ENCODE measurements at regions not wholly inside any gene's neighbourhood (a gene's known extent, or its start where the extent isn't known, plus 50 kb on each side); places are given as distances from the start of the nearest gene placed in this dataset.
"Not testable (repeated sequence)": the region's sequence is repeated elsewhere in the genome, so short reads cannot be mapped to it uniquely, and the experiment has no call there.

DNA sequence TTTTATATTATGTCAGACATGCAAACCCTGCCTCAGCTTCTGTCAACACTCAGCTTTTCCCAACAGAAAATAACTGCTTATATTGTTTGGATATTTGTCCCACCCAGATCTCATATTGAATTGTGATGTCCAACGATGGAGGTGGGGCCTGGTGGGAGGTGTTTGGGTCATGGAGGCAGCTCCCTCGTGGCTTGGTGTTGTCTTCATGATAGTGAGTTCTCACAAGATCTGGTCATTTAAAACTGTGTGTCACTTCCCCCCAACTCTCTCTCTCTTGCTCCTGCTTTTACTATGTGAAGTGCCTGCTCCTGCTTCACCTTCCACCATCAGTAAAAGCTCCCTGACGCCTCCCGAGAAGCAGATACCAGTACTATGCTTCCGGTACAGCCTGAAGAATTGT lies 85.8 kb upstream of the KCNMA1 start:
- Histone ChIP-seq H3K9ac (ENCODE audit: low read length) (no peak overlapping the region), H2AFZ (ENCODE audit: insufficient read depth, low read depth, low read length, poor library complexity, severe bottlenecking) (no peak overlapping the region), H3K9me3 (ENCODE audit: control extremely low read depth in 1 of 3, control insufficient read depth in 2 of 3, insufficient read depth in 1 of 3, low read length in 2 of 3) (peaks cover 0 to 8% (median 0%) of the 10 kb centered on the region in 3 donors), H3K27me3 (replicated peaks in 1 of 4; ENCODE audit: control extremely low read depth in 1 of 4, control insufficient read depth in 3 of 4, insufficient read depth in 4 of 4, low read length in 3 of 4) (no peaks in the 10 kb centered on the region), H3K4me3 (ENCODE audit: control extremely low read depth in 1 of 5, extremely low read depth in 1 of 5, insufficient read depth in 1 of 5, low read depth in 2 of 5, low read length in 4 of 5) (no peak overlapping the region), H3K27ac (ENCODE audit: low read length in 2 of 2) (no peak overlapping the region), H3K4me2 (replicated peaks; ENCODE audit: low read depth, low read length, poor library complexity, severe bottlenecking) (no peak overlapping the region), H3K4me1 (ENCODE audit: control insufficient read depth in 2 of 2, insufficient read depth in 2 of 2, low read length in 2 of 2) (no peaks in the 10 kb centered on the region), H3K36me3 (replicated peaks in 1 of 2; ENCODE audit: control extremely low read depth in 1 of 2, control insufficient read depth in 1 of 2, extremely low read depth in 1 of 2, insufficient read depth in 2 of 2, low read length in 1 of 2) (no peaks in the 10 kb centered on the region), H4K20me1 (ENCODE audit: control insufficient read depth, insufficient read depth, low read length, poor library complexity, severe bottlenecking) (no peaks in the 10 kb centered on the region), H3K79me2 (ENCODE audit: control insufficient read depth, insufficient read depth, low read length) (no peaks in the 10 kb centered on the region)
- TF ChIP-seq, protein P1, sequence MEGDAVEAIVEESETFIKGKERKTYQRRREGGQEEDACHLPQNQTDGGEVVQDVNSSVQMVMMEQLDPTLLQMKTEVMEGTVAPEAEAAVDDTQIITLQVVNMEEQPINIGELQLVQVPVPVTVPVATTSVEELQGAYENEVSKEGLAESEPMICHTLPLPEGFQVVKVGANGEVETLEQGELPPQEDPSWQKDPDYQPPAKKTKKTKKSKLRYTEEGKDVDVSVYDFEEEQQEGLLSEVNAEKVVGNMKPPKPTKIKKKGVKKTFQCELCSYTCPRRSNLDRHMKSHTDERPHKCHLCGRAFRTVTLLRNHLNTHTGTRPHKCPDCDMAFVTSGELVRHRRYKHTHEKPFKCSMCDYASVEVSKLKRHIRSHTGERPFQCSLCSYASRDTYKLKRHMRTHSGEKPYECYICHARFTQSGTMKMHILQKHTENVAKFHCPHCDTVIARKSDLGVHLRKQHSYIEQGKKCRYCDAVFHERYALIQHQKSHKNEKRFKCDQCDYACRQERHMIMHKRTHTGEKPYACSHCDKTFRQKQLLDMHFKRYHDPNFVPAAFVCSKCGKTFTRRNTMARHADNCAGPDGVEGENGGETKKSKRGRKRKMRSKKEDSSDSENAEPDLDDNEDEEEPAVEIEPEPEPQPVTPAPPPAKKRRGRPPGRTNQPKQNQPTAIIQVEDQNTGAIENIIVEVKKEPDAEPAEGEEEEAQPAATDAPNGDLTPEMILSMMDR (IDR thresholded peaks at IDR 0.05), result no peak
- TF ChIP-seq EZH2 (IDR thresholded peaks at IDR 0.05; ENCODE audit: borderline replicate concordance, insufficient read depth, low read depth, low read length, poor library complexity, severe bottlenecking), result no peak
- no peak for DNase-seq
- no peaks in the 10 kb centered on the region for H3K9me3 Mint-ChIP-seq (ENCODE audit: insufficient read depth)
- H3K27me3 Mint-ChIP-seq, result peaks cover 15% of the 10 kb centered on the region
- ChIA-PET POLR2A (no interaction called here), CTCF (interaction anchor here (1.4 to 2.4 kb wide), 3 partner anchors 9 to 113 kb away, joined by 5 to 14 read pairs (median 10); no protein-coding TSS in a partner anchor)
- peaks cover 3% of the 10 kb centered on the region for H3K4me1 Mint-ChIP-seq
- H3K27ac Mint-ChIP-seq, result no peak overlapping the region
- intact Hi-C loops (cut with micrococcal nuclease), result no loop called here
- no CpG with 5 or more reads among the region's 5 CpGs for WGBS (ENCODE audit: insufficient coverage)
- no peak overlapping the region for H3K4me3 Mint-ChIP-seq
- ATAC-seq (ENCODE audit: low read depth), result no peak

DNA sequence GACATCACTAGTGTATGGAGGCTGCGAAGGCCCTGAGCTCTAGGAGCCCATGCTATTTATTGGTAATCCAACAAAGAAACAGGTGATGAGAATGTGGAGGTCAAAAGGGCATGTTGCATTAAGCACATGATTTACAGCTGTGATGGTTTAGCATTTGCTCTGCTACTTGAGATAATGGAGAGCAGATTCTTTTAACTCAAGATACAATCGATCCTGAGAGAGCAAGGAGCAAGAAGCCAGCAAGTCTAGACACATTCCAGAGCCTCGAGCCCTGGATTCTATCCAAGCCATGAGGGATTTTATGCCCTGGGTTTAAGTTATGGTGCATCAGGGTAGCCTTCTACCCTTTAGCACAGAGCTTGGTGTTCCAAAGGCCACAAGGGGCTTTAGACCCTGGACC lies 85.3 kb upstream of the KCNMA1 start:
- H3K4me1 ChIP-seq (ENCODE audit: control insufficient read depth in 2 of 2, insufficient read depth in 2 of 2, low read length in 2 of 2); H3K27me3 ChIP-seq (replicated peaks in 1 of 4; ENCODE audit: control extremely low read depth in 1 of 4, control insufficient read depth in 3 of 4, insufficient read depth in 4 of 4, low read length in 3 of 4); H3K9ac ChIP-seq (ENCODE audit: low read length); H3K4me1 Mint-ChIP-seq; ATAC-seq (ENCODE audit: low read depth); H3K27ac Mint-ChIP-seq; H4K20me1 ChIP-seq (ENCODE audit: control insufficient read depth, insufficient read depth, low read length, poor library complexity, severe bottlenecking); H3K9me3 Mint-ChIP-seq (ENCODE audit: insufficient read depth); H3K4me3 Mint-ChIP-seq; H3K4me3 ChIP-seq (ENCODE audit: control extremely low read depth in 1 of 5, extremely low read depth in 1 of 5, insufficient read depth in 1 of 5, low read depth in 2 of 5, low read length in 4 of 5); H3K36me3 ChIP-seq (replicated peaks in 1 of 2; ENCODE audit: control extremely low read depth in 1 of 2, control insufficient read depth in 1 of 2, extremely low read depth in 1 of 2, insufficient read depth in 2 of 2, low read length in 1 of 2); H3K9me3 ChIP-seq (ENCODE audit: control extremely low read depth in 1 of 3, control insufficient read depth in 2 of 3, insufficient read depth in 1 of 3, low read length in 2 of 3); intact Hi-C loops (cut with micrococcal nuclease); DNase-seq; H3K79me2 ChIP-seq (ENCODE audit: control insufficient read depth, insufficient read depth, low read length); H2AFZ ChIP-seq (ENCODE audit: insufficient read depth, low read depth, low read length, poor library complexity, severe bottlenecking); H3K27ac ChIP-seq (ENCODE audit: low read length in 2 of 2); H3K4me2 ChIP-seq (replicated peaks; ENCODE audit: low read depth, low read length, poor library complexity, severe bottlenecking); POLR2A ChIA-PET: not testable (repeated sequence)
- 78% methylated on average over 3 of the region's 3 CpGs for WGBS (ENCODE audit: insufficient coverage)
- peaks cover 14% of the 10 kb centered on the region for H3K27me3 Mint-ChIP-seq
- CTCF ChIA-PET, result interaction anchor here (1.4 to 2.4 kb wide), 3 partner anchors 9 to 113 kb away, joined by 5 to 14 read pairs (median 10); no protein-coding TSS in a partner anchor
